SKM-1 treated with dmso at 0.1 percent for 144 hours (cell line): ENCODE measurements at regions not wholly inside any gene's neighbourhood (a gene's known extent, or its start where the extent isn't known, plus 50 kb on each side); places are given as distances from the start of the nearest gene placed in this dataset.

Experiments
- DNase-seq: peaks from one replicate; lab custom pipeline; 2025; ENCODE audit not compliant: unreplicated experiment; lab: John Stamatoyannopoulos, UW

- no peak for DNase-seq
Observed at GRCh38 chr10:42951486-42952251, 125.2 kb upstream of the RET start.

DNA sequence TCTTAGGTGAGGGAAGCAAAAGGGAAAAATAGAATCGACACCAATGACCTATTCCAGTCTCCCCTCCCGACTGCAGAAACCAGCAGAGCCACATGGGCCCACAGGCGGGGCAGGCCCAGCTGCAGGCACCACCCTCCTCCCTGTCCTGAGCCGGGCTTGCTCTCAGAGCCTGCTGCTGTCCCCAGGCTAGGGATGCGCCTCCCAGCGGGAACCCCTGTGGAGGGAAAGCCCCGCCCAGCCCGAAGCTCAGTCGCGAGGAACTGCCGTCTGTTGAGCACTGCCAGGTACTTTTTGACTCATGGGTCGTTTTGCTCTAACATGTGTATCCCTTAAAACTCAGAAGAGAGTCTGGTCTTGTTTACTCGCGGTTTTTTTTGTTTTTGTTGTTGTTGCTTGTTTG lies 124.5 kb upstream of the RET start:
- no peak for DNase-seq

DNA sequence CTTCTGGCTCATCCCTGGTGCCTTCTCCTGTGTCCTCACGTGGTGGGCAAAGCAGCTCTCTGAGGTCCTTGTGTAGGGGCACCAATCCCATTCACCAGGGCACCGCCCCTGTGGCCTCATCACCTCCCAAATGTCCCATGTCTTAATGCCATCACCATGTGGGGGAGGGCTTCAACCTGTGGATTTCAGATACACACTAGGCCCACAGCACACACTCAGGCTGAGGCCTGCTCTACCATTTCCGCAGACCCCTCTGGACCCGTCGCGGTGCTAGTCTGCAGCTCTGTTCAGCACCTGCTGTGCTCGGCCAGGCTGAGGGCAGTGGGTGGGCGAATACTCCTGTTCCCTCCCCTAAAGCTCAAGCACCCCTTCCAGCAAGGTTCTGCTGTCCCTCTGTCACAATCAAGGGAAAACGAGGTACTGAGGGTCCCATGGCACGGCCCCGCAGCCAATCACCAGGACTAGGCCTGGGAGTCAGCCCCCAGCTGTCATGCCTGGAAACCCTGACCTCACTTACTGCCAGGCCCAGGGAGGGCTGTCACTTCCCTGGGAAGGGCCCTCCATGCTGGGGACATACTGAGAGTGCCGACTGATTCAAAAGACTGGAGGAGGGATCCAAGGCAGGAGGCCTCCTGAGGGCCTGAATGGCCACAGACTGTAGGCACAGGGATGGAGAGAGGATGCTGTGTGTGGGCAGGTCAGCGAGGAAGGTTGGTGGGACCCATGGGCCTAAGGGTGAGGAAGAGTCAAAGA lies 123.8 kb upstream of the RET start:
- DNase-seq = no peak

DNA sequence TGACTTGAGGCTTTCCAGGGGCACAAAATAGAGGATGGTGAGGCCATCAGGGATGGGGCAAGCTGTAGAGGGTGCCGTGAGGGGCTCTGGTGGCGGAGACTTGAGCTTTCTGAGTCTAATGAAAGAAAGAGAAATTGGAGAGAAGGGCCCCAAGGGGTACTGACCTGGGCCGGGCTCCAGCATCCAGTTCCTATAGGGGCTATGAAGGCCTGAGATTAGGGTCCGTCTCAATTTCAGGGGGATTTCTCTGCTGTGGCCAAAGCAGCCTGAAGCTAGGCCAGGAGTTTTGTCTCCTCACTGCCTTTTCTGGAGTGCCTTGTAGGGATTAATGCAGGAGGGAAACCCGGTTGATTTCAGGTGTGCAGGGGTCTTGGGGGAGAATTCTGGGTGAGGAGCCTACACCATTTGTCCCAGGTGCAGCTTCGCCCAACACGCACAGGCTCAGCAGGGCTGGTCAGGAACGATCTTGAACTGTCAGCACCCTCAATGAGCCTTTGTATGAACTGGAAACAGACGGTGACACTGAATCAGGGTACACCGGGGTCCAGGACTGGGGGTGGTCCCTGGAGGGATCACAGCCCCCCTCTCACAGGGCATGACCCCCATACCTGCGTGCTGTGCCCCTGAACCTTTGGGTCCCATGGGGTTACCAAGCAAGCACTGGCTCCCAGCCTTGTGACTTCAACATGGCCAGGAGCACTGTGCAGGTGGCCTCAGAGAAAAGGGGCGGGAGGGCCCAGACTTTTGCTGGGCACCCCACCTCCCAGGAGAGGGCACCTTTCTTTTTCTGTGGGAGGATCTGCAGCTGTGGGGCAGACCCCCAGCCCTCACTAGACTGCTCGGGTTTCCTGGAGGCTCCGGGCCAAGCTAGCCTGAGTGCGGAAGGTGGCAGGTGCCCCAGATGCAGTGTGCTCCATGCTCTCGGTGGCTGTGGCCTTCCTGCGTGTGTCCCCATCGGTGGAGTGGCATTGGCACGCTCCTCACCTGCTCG lies 122.9 kb upstream of the RET start:
- DNase-seq = no peak

DNA sequence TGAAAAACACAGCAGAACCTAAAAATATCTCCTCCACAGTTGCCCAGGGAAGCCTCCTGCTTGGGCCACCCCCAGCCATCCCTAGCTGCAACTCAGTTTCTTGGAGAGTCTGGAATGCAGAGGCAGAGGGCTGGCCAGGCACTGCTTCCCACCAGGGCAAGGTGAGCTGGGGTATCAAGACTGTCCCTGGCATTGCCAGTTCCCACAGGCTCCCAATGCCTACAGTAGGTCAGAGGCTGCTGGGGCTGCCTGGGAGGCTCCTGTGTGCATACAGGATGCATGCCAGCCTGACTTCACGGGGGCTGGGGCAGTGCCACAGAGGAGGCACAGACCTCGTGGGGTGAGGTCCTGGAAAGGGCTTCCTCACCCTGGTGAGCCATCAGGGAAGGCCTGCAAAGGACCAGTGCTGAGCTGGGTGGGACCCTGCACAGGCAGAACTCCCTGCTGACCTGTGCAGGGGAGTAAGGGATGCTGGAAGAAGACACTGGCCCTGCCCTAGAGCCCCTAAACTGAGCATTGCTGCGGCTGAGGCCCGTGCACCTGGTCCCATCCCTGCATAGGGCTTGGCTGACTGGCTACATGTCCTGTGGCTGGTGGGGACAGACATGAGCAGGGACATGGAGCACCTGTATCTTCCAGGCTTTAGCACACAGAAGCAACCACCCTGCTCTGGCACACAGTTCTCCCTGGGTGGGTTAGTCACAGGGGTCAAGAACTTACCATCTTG lies 121.9 kb upstream of the RET start:
- DNase-seq = no peak

DNA sequence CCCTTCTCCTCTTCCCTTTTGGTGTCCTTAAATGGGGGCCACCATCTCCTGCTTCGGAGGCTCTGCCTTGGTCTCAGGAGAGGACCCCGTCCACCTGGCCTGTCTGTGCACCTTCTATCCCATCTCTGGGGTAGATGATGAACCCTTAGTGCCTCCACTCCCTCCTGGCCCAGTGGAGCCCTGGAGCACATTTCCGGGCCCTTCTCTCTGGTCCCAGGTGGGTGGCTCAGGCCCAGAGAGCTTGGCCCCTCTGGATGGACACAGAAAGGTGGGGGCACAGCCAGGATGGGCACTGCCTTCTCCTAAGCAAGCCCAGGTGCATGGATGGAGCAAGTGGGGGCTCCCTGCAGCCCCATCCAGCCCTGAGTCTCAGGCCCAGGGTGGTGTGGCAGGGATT lies 121.4 kb upstream of the RET start:
- no peak for DNase-seq

- no peak for DNase-seq
Observed at GRCh38 chr10:42956045-42956444, 120.8 kb upstream of the RET start.

GRCh38 chr10:42958142-42958868 lies 118.6 kb upstream of the RET start:
- DNase-seq = no peak

- DNase-seq = no peak
Observed at GRCh38 chr10:42959833-42960232, 117.0 kb upstream of the RET start.

DNA sequence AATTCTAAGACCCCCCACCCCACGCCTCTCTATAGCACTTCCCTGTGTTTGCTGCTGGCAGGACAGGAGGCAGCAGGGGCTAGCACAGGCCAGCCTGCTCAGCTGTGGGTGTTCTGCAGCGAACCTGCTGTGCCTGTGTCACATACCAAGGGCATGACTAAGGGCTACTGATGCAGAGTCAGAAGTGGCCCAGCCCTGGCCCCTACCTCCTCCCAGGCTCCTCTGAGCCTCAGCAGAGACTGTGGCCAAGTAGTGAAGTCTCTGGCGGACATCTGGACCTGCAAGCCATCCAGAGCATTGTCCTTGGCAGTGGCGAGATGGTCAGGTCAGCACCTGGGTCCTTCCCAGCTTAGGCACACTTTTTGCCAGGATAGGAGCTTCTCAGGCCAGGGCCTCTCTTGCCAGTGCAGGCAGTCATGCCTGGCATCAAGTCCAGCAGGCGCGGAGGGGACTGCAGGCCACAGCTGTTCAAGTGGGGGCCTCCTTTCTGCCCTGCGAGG lies 116.3 kb upstream of the RET start:
- no peak for DNase-seq

DNA sequence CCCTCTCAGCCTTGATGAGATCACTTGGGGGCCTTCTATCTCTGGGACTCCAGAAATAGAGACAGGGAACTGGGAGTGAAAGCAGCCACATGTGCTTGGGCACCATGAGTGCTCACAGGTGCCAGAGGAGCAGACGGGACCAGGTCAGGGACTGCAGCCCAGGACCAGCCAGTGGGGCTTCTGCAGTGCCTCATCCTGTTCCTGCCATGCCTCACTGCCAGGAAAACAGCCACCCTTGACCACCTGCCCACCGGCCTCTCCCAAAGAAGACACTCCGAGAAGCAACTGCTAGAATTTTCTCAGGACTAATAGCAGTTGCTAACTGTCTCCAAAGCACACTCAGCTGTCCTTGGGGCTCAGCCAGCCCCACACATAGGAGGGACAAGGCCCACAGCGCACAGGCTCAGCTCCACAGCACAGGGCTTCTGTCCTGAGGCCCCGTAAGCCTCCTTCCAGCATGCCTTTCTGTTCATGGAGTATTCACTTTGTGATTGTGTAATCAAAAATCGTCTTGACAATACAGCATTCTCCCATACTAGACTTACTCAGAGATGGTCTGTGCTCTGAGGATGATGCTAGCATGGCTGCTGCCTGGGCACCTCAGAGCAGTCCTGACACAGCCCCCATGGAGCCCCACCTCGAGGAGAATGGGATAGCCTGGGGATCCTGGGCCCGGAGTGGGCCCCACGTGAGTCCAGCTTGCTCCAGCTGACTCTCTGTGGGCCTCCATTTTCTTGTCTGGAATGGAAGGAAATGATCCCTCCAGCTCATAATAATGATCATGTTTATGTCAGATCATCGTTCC lies 115.7 kb upstream of the RET start:
- no peak for DNase-seq

GRCh38 chr10:42961796-42962109 lies 115.1 kb upstream of the RET start:
- DNase-seq = no peak

GRCh38 chr10:42962110-42962901 lies 114.6 kb upstream of the RET start:
- DNase-seq = no peak

DNA sequence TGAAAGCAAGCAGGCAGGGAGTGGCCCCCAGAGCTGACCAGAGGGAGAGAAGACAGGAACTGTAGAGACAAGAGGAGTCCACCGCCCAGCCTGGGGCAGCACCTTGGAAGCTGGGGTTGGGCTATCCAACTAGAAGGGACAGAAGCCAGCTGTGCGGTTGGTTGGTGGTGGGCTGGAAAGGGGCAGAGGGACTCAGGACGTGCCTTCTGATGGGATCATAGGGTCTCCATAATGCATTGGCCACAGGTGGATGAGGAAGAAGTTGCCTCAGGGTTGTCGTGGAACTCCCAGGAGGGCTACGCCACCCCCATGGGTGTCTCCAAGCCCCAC lies 114.0 kb upstream of the RET start:
- DNase-seq = no peak

DNA sequence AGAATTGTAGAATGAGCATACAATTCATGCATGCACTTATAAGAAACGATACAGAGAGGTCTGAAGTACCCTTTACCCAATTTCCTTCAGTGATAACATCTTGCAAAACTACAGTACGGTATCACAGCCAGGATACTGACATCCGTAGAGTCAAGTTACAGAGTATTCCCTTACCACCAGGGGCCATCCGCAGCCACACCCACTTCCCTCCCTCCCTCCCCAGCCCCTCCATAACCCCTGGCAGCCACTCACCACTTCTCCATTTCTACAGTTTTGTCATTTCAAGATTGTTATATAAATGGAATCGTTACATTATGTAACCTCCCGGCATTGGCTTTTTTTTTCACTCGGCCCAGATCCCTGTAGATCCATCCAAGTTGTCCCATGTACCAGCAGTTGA lies 113.6 kb upstream of the RET start:
- peak; percentile 94 for DNase-seq

- no peak for DNase-seq
Observed at GRCh38 chr10:42969147-42969546, 107.7 kb upstream of the RET start.

GRCh38 chr10:42969909-42970308 lies 107.0 kb upstream of the RET start:
- DNase-seq = no peak

DNA sequence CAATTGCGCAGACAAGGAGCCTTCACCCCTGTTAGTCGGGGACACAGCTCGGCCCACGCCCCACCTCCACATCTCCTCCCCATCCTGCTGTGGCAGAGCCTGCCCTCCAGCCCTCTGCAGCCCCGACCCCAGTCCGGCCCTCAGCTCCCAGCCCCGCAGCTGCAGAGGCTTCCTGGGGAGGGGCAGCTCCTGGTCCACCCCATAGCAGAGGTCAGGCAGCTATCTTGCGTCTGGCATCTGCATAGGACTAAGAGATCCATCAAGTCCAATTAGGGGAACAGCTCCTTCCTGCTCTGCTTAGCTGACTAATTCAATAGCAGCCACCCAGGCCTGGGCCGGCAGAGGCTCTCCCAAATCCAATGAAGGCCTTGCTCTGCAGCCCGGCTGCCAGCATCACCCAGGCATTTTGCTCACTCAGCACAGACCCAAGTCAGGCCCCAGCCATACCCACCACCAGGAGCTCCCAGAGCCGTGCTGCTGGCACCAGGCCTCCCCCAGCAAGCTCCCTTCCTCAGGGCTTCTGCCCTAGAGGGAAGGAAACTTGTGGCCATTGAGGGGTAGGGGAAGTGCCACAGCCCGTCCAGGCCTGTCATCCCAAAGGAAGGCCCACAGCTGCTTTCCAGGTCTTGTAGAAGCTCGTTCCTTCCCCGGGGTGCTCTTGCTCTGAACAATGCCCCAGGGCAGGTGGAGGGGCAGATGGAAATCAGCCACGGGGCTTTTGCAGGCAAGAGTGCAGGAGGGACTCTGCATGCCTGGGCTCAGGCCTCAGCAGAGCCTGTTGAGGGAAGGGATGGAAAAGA lies 106.2 kb upstream of the RET start:
- no peak for DNase-seq
